HepG2 (cell line): ENCODE measurements at regions not wholly inside any gene's neighbourhood (a gene's known extent, or its start where the extent isn't known, plus 50 kb on each side); places are given as distances from the start of the nearest gene placed in this dataset.

Experiments
- ATAC-seq: fragments of 200-7000 bp; cut with Tn5 transposase; 3 replicates; pipeline ENCODE4 v1.9.1; 2020; ENCODE audit warnings: mild to moderate bottlenecking, moderate library complexity
- BruUV-seq: library from RNA; stranded (reverse); fragments of 400-500 nt; replicated peaks from 2 replicates; lab custom pipeline; 2021; lab: Mats Ljungman, UMichigan
- CTCF ChIA-PET: fragments of 300-600 bp; formaldehyde crosslinking; extraction: SDS; loops from one replicate; lab custom pipeline; 2021; ENCODE audit warnings: low total read pairs, inconsistent platforms, low intra/inter-chr PET ratio; lab: Yijun Ruan, JAX
- POLR2A ChIA-PET: fragments of 350-600 bp; sonication (Branson Sonifier 250); formaldehyde crosslinking; loops from one replicate; lab custom pipeline; 2020; ENCODE audit warnings: antibody characterized with exemption, inconsistent platforms; lab: Yijun Ruan, JAX
- DNase-seq: peaks from one replicate; pipeline ENCODE4 v3.0.0-alpha.2; 2015; ENCODE audit warnings: low spot score
- FAIRE-seq: peaks from 3 replicates; lab custom pipeline; 2011; peaks lifted over from hg19 to GRCh38; lab: Jason Lieb, UNC
- H2AFZ ChIP-seq: one replicate; pipeline ENCODE4 v1.6.1; 2011; ENCODE audit warnings: low read length, inconsistent platforms
- H3K27ac ChIP-seq: fragments of 300-600 bp; 3 replicates; pipeline ENCODE4 v1.8.0; 2011; ENCODE audit warnings: mixed run types, mild to moderate bottlenecking, mixed read lengths, low read length, inconsistent platforms; ENCODE audit not compliant: insufficient read depth; ENCODE audit errors: extremely low read length
- H3K27me3 ChIP-seq, 2 experiments: fragments of 200-600 bp in 1 of 2; 2 replicates in 1 of 2; 3 replicates in 1 of 2; pipeline versions ENCODE4 v1.6.0 to v1.8.0; 2011; ENCODE audit warnings: low read length in 2 of 2, mild to moderate bottlenecking in 2 of 2, moderate library complexity in 2 of 2, inconsistent platforms in 1 of 2; ENCODE audit not compliant: insufficient read depth in 2 of 2, control insufficient read depth in 1 of 2
- H3K36me3 ChIP-seq, 2 experiments: fragments of 200-600 bp in 1 of 2; replicated peaks in 1 of 2; 2 replicates in 1 of 2; 3 replicates in 1 of 2; pipeline versions ENCODE4 v1.5.1 to v1.8.0; 2011; ENCODE audit warnings: low read length in 2 of 2, inconsistent platforms in 1 of 2; ENCODE audit not compliant: insufficient read depth in 2 of 2, control insufficient read depth in 1 of 2
- H3K4me1 ChIP-seq: 2 replicates; pipeline ENCODE4 v1.5.1; 2012; ENCODE audit warnings: low read length, inconsistent platforms; ENCODE audit not compliant: insufficient read depth
- H3K4me2 ChIP-seq: 2 replicates; pipeline ENCODE4 v1.6.0; 2011; ENCODE audit warnings: low read depth, low read length, inconsistent platforms
- H3K4me3 ChIP-seq, 3 experiments: fragments of 200-600 bp in 1 of 3; sonication (generic), shearing (Covaris generic) in 1 of 3; replicated peaks in 1 of 3; 2 replicates each; pipeline ENCODE4 v1.5.1; 2011 to 2016; ENCODE audit warnings: low read length in 3 of 3, inconsistent platforms in 2 of 3, low read depth in 2 of 3, mild to moderate bottlenecking in 2 of 3, control low read depth in 1 of 3, mixed read lengths in 1 of 3; ENCODE audit not compliant: insufficient read depth in 1 of 3
- H3K79me2 ChIP-seq: one replicate; pipeline ENCODE4 v1.6.1; 2011; ENCODE audit warnings: low read length, inconsistent platforms; ENCODE audit not compliant: insufficient read depth
- H3K9ac ChIP-seq: 2 replicates; pipeline ENCODE4 v1.6.0; 2011; ENCODE audit warnings: mild to moderate bottlenecking, low read depth, low read length, inconsistent platforms; ENCODE audit not compliant: insufficient read depth
- H3K9me3 ChIP-seq: 2 replicates; pipeline ENCODE4 v1.5.1; 2012; ENCODE audit warnings: mild to moderate bottlenecking, low read length
- H4K20me1 ChIP-seq: 2 replicates; pipeline ENCODE4 v1.6.0; 2011; ENCODE audit warnings: inconsistent platforms, mild to moderate bottlenecking, low read length, moderate library complexity; ENCODE audit not compliant: insufficient read depth
- EZH2 ChIP-seq: conservative IDR thresholded peaks from 2 replicates; pipeline ENCODE4 v1.6.1; 2012; ENCODE audit warnings: mild to moderate bottlenecking, low read depth, low read length, moderate library complexity
- JUNB ChIP-seq: sonication (generic); formaldehyde crosslinking; IDR thresholded peaks from 2 replicates; pipeline ENCODE4 v1.8.0; 2022; ENCODE audit warnings: missing genetic modification reagents, mild to moderate bottlenecking, borderline replicate concordance
- MED1 ChIP-seq: sonication (generic); formaldehyde crosslinking; IDR thresholded peaks from 2 replicates; pipeline ENCODE4 v1.4.0; 2020; ENCODE audit warnings: missing genetic modification reagents
- TERF1 ChIP-seq: sonication (generic); formaldehyde crosslinking; IDR thresholded peaks from 2 replicates; pipeline ENCODE4 v1.8.0; 2022; ENCODE audit warnings: mild to moderate bottlenecking, missing genetic modification reagents, moderate library complexity
- WGBS: methylation state at CpG from one replicate; pipeline ENCODE4 v1.1.6; 2017; ENCODE audit warnings: low lambda C conversion rate; 5-methylcytosine and 5-hydroxymethylcytosine counted together
- in situ Hi-C: cut with HindIII; loops from 2 replicates; pipeline ENCODE4 v1.10.0; 2017; ENCODE audit warnings: low pct_unique_long_range_greater_than_20kb; ENCODE audit not compliant: extremely low pct_ligation_motif_present
- intact Hi-C: fragments of 100-400 bp; cut with micrococcal nuclease; formaldehyde crosslinking; loops from one replicate; pipeline ENCODE4 v1.10.0; 2022; ENCODE audit not compliant: unreplicated experiment
- TF ChIP-seq, protein P1 (sequence below): fragments of 450-650 bp; IDR thresholded peaks from 2 replicates; pipeline ENCODE4 v1.6.1; 2017; ENCODE audit warnings: mild to moderate bottlenecking

DNA sequence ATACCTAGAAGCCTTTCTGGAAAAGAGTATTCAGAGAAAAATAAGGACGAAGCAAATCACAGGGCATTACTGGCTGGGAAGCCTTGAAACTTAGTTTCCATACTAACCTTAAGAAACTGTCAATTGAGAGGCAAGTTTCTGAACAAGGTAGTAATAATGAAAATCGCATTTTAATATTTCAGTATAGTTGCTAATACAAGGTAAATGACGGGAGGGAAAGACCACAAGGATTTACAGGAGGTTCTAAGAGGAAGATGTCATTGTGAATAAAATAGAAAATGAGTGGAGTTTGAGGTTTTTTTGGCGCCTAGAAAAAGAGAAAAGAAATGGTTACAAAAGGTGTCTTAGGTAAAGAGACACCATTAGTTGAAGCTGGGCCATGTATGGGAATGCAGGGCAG lies 53.9 kb upstream of the AIG1 start:
- no peaks in the 10 kb centered on the region for H3K9me3 ChIP-seq
- BruUV-seq = no TSS peak
- H3K79me2 ChIP-seq = no peaks in the 10 kb centered on the region
- H2AFZ ChIP-seq = no peak overlapping the region
- ChIA-PET CTCF (no interaction called here), POLR2A (no interaction called here)
- no peak for ATAC-seq
- no peak for DNase-seq
- in situ Hi-C loops (no loop called here), intact Hi-C loops (no loop called here)
- WGBS = 30% methylated on average over 4 of the region's 4 CpGs
- H3K4me1 ChIP-seq = no peaks in the 10 kb centered on the region
- no peak overlapping the region for H3K9ac ChIP-seq
- H4K20me1 ChIP-seq = no peaks in the 10 kb centered on the region
- FAIRE-seq = no peak
- no peak overlapping the region for H3K4me3 ChIP-seq
- TF ChIP-seq JUNB (CRISPR knock-in tag) = no peak
- TF ChIP-seq TERF1 (CRISPR knock-in tag) = no peak
- no peak for TF ChIP-seq EZH2
- TF ChIP-seq, protein P1, sequence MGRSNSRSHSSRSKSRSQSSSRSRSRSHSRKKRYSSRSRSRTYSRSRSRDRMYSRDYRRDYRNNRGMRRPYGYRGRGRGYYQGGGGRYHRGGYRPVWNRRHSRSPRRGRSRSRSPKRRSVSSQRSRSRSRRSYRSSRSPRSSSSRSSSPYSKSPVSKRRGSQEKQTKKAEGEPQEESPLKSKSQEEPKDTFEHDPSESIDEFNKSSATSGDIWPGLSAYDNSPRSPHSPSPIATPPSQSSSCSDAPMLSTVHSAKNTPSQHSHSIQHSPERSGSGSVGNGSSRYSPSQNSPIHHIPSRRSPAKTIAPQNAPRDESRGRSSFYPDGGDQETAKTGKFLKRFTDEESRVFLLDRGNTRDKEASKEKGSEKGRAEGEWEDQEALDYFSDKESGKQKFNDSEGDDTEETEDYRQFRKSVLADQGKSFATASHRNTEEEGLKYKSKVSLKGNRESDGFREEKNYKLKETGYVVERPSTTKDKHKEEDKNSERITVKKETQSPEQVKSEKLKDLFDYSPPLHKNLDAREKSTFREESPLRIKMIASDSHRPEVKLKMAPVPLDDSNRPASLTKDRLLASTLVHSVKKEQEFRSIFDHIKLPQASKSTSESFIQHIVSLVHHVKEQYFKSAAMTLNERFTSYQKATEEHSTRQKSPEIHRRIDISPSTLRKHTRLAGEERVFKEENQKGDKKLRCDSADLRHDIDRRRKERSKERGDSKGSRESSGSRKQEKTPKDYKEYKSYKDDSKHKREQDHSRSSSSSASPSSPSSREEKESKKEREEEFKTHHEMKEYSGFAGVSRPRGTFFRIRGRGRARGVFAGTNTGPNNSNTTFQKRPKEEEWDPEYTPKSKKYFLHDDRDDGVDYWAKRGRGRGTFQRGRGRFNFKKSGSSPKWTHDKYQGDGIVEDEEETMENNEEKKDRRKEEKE = no peak
- TF ChIP-seq MED1 (CRISPR knock-in tag) = no peak
- H3K27me3 ChIP-seq = no peaks in the 10 kb centered on the region
- no peak overlapping the region for H3K27ac ChIP-seq
- H3K36me3 ChIP-seq = no peaks in the 10 kb centered on the region
- H3K4me2 ChIP-seq = no peak overlapping the region
